GM12878 (cell line): ENCODE measurements at regions not wholly inside any gene's neighbourhood (a gene's known extent, or its start where the extent isn't known, plus 50 kb on each side); places are given as distances from the start of the nearest gene placed in this dataset.

Experiments used
- CREB1 ChIP-seq: IDR thresholded peaks from 2 replicates; pipeline ENCODE4 v1.6.1; 2012; ENCODE audit warnings: low read depth, mild to moderate bottlenecking, inconsistent platforms
- SIX5 ChIP-seq: IDR thresholded peaks from 2 replicates; pipeline ENCODE4 v1.6.1; 2011; ENCODE audit warnings: mild to moderate bottlenecking, low read depth, low read length, moderate library complexity; ENCODE audit not compliant: severe bottlenecking
- SRF ChIP-seq, 2 experiments: IDR thresholded peaks; 2 replicates each; pipeline ENCODE4 v1.6.1; 2011; ENCODE audit warnings: low read depth in 2 of 2, low read length in 2 of 2, mild to moderate bottlenecking in 1 of 2, moderate library complexity in 1 of 2

GRCh38 chr5:155434267-155434666, 420.7 kb downstream of the KIF4B start:
- no peak for TF ChIP-seq CREB1
- TF ChIP-seq SRF (IDR thresholded peaks at IDR 0.05; ENCODE audit: low read depth in 2 of 2, low read length in 2 of 2), result no peak
- TF ChIP-seq SIX5, result no peak
